ENCODE measurements at regions not wholly inside any gene's neighbourhood (a gene's known extent, or its start where the extent isn't known, plus 50 kb on each side); places are given as distances from the start of the nearest gene placed in this dataset.

GRCh38 chr7:91731976-91732375, 148.5 kb downstream of the MTERF1 start:
- no peaks in the 10 kb centered on the region for H3K36me3 ChIP-seq (replicated peaks in 1 of 2; ENCODE audit: control extremely low read depth in 1 of 2, control insufficient read depth in 1 of 2, extremely low read depth in 1 of 2, insufficient read depth in 2 of 2, low read length in 1 of 2)
- WGBS (ENCODE audit: insufficient coverage): 71% methylated on average over 4 of the region's 5 CpGs
- no peak for DNase-seq
- H3K27me3 ChIP-seq (replicated peaks in 1 of 4; ENCODE audit: control extremely low read depth in 1 of 4, control insufficient read depth in 3 of 4, insufficient read depth in 4 of 4, low read length in 3 of 4): no peaks in the 10 kb centered on the region
- H3K4me1 ChIP-seq (ENCODE audit: control insufficient read depth in 2 of 2, insufficient read depth in 2 of 2, low read length in 2 of 2): no peaks in the 10 kb centered on the region
- H4K20me1 ChIP-seq (ENCODE audit: control insufficient read depth, insufficient read depth, low read length, poor library complexity, severe bottlenecking): no peaks in the 10 kb centered on the region
- H3K79me2 ChIP-seq (ENCODE audit: control insufficient read depth, insufficient read depth, low read length): no peaks in the 10 kb centered on the region
- peaks cover 13% of the 10 kb centered on the region for H3K9me3 Mint-ChIP-seq (ENCODE audit: insufficient read depth)
- no peak overlapping the region for H3K27ac Mint-ChIP-seq
- no peak overlapping the region for H3K4me3 Mint-ChIP-seq
- no peak overlapping the region for H3K9ac ChIP-seq (ENCODE audit: low read length)
- peaks cover 0 to 3% (median 0%) of the 10 kb centered on the region in 3 donors for H3K9me3 ChIP-seq (ENCODE audit: control extremely low read depth in 1 of 3, control insufficient read depth in 2 of 3, insufficient read depth in 1 of 3, low read length in 2 of 3)
- H3K27ac ChIP-seq (ENCODE audit: low read length in 2 of 2): no peak overlapping the region
- no peaks in the 10 kb centered on the region for H3K27me3 Mint-ChIP-seq
- H3K4me3 ChIP-seq (ENCODE audit: control extremely low read depth in 1 of 5, extremely low read depth in 1 of 5, insufficient read depth in 1 of 5, low read depth in 2 of 5, low read length in 4 of 5): no peak overlapping the region
- TF ChIP-seq CTCF (IDR thresholded peaks at IDR 0.05): no peak
- no peak for TF ChIP-seq EZH2 (IDR thresholded peaks at IDR 0.05; ENCODE audit: borderline replicate concordance, insufficient read depth, low read depth, low read length, poor library complexity, severe bottlenecking)
- ChIA-PET POLR2A (no interaction called here), CTCF (no interaction called here)
- ATAC-seq (ENCODE audit: low read depth): no peak
- intact Hi-C loops (cut with micrococcal nuclease): no loop called here
- no peaks in the 10 kb centered on the region for H3K4me1 Mint-ChIP-seq
- no peak overlapping the region for H3K4me2 ChIP-seq (replicated peaks; ENCODE audit: low read depth, low read length, poor library complexity, severe bottlenecking)
- H2AFZ ChIP-seq (ENCODE audit: insufficient read depth, low read depth, low read length, poor library complexity, severe bottlenecking): no peak overlapping the region

- WGBS (ENCODE audit: insufficient coverage): no CpG with 5 or more reads among the region's 3 CpGs
- Histone ChIP-seq H3K4me1 (ENCODE audit: control insufficient read depth in 2 of 2, insufficient read depth in 2 of 2, low read length in 2 of 2) (no peaks in the 10 kb centered on the region), H3K27me3 (replicated peaks in 1 of 4; ENCODE audit: control extremely low read depth in 1 of 4, control insufficient read depth in 3 of 4, insufficient read depth in 4 of 4, low read length in 3 of 4) (no peaks in the 10 kb centered on the region), H3K9me3 (ENCODE audit: control extremely low read depth in 1 of 3, control insufficient read depth in 2 of 3, insufficient read depth in 1 of 3, low read length in 2 of 3) (peaks cover 0 to 30% (median 5%) of the 10 kb centered on the region in 3 donors), H3K4me2 (replicated peaks; ENCODE audit: low read depth, low read length, poor library complexity, severe bottlenecking) (no peak overlapping the region), H4K20me1 (ENCODE audit: control insufficient read depth, insufficient read depth, low read length, poor library complexity, severe bottlenecking) (no peaks in the 10 kb centered on the region), H3K4me3 (ENCODE audit: control extremely low read depth in 1 of 5, extremely low read depth in 1 of 5, insufficient read depth in 1 of 5, low read depth in 2 of 5, low read length in 4 of 5) (no peak overlapping the region), H3K36me3 (replicated peaks in 1 of 2; ENCODE audit: control extremely low read depth in 1 of 2, control insufficient read depth in 1 of 2, extremely low read depth in 1 of 2, insufficient read depth in 2 of 2, low read length in 1 of 2) (no peaks in the 10 kb centered on the region), H3K27ac (ENCODE audit: low read length in 2 of 2) (no peak overlapping the region), H2AFZ (ENCODE audit: insufficient read depth, low read depth, low read length, poor library complexity, severe bottlenecking) (no peak overlapping the region), H3K9ac (ENCODE audit: low read length) (no peak overlapping the region), H3K79me2 (ENCODE audit: control insufficient read depth, insufficient read depth, low read length) (no peaks in the 10 kb centered on the region)
- Mint-ChIP-seq H3K4me3 (no peak overlapping the region), H3K4me1 (no peaks in the 10 kb centered on the region), H3K9me3 (ENCODE audit: insufficient read depth) (peaks cover 6% of the 10 kb centered on the region), H3K27me3 (peaks cover 4% of the 10 kb centered on the region), H3K27ac (no peak overlapping the region)
- CTCF ChIA-PET: no interaction called here
- POLR2A ChIA-PET: no interaction called here
- ATAC-seq (ENCODE audit: low read depth): no peak
- TF ChIP-seq EZH2 (IDR thresholded peaks at IDR 0.05; ENCODE audit: borderline replicate concordance, insufficient read depth, low read depth, low read length, poor library complexity, severe bottlenecking) (no peak), CTCF (IDR thresholded peaks at IDR 0.05) (no peak)
- DNase-seq: no peak
- intact Hi-C loops (cut with micrococcal nuclease): no loop called here
These were observed 131.1 kb downstream of the MTERF1 start for GRCh38 chr7:91749418-91749817.
